Right lobe of liver (tissue), 4 donors: ENCODE measurements at regions not wholly inside any gene's neighbourhood (a gene's known extent, or its start where the extent isn't known, plus 50 kb on each side); places are given as distances from the start of the nearest gene placed in this dataset.

Source experiments
- CTCF ChIP-seq, 4 donors: fragments of 200-600 bp in 3 of 4; fragments of 450-650 bp in 1 of 4; IDR thresholded peaks; one replicate each; pipeline versions ENCODE4 v1.5.1 to v1.8.0; 2016 to 2022; ENCODE audit warnings: antibody characterized with exemption in 4 of 4, mild to moderate bottlenecking in 2 of 4
- POLR2A ChIP-seq: fragments of 450-650 bp; IDR thresholded peaks from one replicate; pipeline ENCODE4 v1.6.1; 2017; ENCODE audit warnings: antibody characterized with exemption, mild to moderate bottlenecking
- donor health status: DM: no; HTN: no; CAD: no.
- donor health status: DM: no; HTN: no; CAD: no.
- donor health status: DM: no; HTN: yes; CAD: no.

DNA sequence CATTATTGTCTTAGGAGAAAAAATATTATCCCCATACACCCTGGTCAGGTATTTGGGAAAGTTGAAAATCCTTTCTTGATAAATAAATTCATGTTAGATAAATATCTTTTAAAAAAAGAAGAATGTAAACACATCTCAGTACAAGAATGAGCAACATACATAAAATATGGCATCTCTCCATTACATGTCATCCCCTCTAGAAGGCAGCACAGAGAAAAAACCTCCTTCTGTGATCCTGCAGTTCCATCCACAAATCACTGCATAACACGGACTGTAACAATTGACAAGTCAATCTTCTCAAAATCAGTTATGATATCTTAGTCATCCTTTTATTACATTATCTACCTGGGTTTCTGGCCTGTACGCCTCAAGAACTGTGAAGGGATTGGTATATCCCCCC, 683.9 kb upstream of the KLHL1 start:
- no peak for TF ChIP-seq CTCF (IDR thresholded peaks at IDR 0.05)
- TF ChIP-seq POLR2A: no peak
